ENCODE measurements at regions not wholly inside any gene's neighbourhood (a gene's known extent, or its start where the extent isn't known, plus 50 kb on each side); places are given as distances from the start of the nearest gene placed in this dataset.

DNA sequence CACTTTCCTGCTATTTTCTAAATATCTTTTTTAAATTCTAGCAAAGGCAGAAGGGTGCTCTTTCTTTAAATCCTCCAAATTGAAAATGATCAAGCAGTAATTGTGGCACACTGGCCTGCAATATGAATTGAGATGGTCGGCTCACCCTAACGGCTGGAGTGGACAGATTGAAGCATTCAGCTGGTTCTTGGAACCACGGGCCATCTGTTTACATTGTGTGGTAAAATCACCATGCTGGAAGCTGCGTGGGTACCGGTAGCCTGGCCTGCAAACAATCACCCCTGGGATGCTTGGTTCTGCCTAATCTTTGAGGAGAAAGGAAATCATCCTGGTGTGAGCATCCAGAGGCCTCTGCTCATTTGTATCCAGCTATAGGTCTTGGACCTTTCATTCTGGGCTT is 289.3 kb downstream of the ZNF608 start:
- DNase-seq = no peak

DNA sequence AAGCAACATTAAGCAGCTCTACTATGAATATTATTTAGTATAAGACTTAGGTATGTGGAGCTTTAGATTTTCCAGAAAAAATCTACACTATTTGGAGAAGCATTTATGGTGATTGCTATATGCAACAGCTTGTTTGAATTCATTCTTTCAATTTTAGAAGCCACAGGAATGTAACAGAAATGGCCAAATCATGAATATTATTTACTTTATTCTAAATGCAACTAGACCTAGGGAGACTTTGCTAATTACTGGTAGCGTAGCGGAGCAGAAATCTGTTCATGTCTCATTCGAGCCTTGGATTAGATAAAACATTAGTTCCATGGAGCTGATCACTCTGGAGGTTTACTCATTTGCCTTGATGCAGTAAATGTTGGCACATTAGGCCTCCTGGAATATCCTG is 290.2 kb downstream of the ZNF608 start:
- no peak for DNase-seq

DNA sequence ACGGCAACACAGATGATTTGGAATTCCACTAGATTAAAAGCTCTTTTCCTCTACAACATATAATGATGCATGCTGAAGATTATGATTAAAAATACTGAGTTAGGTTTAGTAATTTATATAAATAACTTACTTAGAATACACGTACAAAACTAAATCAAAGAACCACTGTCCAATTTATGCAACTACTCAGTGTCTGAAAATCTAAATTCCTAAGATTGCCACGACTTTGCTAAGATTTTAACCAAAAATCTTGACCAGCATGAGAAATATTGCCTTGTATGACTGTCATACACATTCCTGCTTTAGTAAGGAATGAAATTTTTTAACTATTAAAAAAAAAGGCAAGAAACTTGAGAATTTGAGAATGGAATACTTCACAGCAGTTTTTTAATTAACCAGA is 292.4 kb downstream of the ZNF608 start:
- no peak for DNase-seq

DNA sequence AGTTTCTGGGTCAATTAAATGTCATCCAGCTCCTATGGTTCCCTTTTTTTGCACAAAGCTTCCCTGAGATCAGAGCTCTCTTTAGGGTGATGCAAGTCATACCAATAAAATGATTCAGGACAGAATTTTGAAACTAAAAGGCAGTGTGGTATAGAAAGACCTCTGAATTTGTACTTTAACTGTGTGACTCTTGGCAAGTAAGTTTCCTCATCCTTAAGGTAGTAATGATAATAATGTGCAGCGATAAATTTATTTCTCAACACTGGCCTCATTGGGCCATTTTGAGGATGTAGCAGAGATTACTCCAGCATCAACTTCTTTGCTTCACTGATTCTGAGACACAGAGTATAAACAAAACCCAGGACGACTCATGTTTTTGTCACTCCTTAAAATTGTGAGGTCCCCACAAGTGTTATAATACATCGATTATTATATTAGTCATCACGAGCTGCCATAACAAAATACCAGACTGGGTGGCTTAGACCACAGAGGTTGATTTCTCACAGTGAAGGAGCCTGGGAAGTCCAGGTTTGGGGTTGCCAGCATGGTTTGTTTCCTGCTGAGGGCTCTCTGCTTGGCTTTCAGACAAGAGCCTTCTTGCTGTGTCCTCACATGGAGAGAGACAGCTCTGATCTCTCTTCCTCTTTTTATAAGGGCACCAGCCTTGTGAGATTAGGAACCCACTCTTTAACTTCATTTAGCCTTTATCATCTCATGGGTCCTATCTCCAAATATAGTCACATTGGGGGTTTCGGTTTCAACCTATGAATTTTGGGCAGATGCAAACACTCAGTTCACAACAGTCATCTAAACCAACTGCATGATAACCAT is 293.0 kb downstream of the ZNF608 start:
- DNase-seq = no peak

DNA sequence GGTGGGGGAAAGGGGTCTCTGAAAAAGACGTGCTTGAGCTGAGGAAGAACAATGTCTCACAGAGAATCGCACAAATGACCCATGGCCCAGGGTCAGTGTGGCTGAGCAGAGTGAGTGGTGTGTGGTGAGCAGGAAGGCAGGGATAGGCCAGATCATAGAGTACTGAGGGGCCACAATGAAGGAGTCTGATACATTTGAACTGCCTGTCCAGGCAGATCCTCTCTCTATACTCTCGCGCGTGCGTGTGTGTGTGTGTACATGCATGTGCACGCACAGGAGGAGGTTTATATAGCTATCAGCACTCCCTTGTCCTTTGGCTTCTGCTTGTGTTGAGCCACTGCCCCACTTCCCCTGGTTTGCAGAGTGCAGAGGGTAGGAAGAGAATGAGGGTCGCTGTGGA is 294.0 kb downstream of the ZNF608 start:
- DNase-seq = no peak

DNA sequence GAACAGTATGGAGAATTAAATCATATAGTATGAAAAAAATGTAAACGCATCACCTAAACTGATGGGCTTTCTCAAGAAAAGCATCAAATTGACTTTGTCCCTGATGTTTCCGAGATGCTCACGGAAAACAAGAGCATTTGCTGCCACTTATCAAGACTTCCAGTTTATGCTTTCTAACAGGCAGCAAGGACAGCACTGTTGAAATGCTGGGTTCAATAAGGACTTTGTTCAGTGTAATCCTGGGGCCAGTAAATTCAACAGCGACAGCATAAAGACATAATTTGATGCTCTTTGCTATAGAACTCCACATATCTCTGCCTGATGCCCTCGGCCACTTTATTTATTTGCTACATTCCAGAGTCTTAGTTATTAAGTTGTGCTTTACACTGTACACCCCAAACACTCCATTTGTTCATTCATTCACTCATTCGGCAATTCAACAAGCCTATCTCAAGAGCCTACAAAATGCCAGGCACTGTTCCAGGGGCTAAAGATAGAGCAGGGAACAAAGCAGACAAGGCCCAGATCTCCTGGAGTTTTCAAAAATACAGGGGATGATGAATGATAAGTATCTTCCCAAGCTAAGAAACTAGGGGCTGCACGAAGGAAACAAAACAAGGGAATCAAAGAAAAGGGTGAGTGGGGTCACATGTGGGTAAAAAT is 294.6 kb downstream of the ZNF608 start:
- DNase-seq = no peak

DNA sequence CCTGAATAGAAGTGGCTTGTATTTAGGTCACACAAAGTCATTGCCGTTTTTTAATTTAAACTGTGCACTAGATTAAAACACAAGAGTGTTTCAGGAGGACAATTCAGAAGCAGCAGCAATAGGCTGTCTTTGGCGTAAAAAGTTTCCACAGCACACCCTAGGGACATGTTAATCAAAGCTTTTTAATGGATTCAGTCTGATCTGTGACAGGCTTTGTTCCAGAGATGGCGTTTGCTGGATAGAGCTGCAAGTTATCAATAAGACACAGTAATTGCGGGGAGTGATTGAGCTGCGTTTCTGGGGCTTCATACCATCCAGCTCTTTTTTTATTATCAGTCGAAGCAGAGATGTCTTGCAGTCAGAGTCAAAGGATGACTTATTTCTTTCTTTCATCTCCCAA is 300.3 kb downstream of the ZNF608 start:
- DNase-seq = no peak

DNA sequence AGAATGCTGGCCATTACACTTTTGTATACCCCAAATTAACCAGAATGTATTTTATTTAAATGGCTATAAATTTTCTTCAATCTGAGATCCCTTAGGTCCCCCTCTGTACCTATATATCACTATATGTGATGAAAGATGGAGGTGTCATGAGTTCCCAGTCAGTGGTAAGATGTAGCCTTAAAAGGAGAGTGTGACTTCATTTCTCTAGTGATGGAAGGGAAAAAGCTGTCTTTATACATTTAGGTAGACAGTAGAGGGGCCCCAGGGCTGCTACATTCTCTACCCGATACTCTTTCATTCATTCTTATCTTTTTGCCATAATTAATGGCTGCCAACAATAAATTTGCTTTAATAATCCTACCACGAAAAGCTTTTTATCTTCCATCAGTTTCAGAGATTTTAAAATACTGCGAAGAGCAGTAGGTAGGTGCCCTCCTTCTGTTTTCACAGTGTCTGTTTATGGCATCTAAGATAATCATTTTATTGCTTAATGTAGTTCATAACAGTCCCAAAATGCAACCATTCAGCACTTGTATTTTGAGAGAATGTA is 301.3 kb downstream of the ZNF608 start:
- no peak for DNase-seq

DNA sequence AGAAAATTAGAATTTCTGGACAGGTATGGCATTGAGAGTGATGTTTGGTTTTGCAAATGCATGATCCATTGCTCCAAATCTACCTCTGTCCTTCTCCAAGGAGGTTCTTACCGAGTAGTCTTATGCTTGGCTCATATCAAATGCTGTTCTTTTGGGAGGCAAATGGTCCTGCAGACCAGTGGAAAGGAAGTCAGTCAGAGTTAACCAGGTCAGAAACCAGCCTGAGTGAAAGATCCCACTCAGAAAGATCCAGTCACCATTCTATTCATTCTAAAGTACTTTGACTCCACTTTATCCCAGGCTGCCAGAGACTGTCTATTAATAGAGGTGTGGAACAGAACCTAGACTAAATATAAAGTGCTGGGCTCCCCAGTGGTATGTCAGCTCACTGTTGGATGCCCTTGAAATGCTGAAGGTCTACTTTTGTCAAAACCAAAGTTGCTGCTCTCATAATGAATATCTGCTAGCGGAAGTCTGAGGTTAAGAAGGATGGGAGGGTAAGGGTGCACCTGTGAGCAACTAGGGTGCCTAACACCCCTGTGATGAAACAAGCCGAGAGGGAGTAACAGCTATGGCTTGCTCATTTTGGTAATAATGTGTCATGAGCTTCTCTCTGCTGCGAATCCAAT is 302.2 kb downstream of the ZNF608 start:
- DNase-seq = no peak

DNA sequence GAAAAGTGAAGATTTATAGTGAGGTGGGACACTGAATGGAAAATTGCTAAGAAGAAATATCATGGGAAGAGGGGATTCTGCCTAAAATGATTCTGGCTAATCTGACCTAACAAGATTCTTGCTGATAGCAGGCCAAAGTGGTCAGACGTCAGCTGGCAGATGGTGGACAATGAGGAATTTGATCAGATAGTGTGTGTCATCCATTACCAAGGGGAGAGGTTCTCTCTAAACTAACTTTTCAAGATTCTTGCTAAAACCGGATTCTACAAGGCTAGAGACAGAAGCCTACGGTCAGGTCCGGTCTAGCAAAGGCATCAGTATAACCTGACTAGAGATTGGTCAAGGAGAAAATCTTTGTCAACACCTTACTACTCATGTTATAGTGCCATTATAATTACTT is 306.0 kb downstream of the ZNF608 start:
- no peak for DNase-seq

DNA sequence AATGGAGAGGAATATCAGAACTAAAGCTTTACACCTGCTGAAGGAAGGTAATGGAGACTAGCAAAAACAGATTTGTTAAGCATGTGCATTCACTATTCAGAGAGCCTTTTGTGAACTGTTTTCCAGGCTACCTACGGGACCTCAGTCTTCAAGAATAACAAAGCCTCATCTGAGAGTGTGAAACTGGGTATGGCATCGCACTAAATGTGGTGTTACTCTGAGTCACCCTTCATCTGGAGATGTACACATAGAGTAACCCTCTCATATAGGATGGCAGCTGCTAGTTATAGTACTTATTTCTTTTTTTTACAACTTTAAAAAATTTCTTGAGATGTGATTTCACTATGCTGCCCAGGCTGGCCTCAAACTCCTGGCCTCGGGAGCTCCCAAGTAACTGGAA is 306.8 kb downstream of the ZNF608 start:
- no peak for DNase-seq

DNA sequence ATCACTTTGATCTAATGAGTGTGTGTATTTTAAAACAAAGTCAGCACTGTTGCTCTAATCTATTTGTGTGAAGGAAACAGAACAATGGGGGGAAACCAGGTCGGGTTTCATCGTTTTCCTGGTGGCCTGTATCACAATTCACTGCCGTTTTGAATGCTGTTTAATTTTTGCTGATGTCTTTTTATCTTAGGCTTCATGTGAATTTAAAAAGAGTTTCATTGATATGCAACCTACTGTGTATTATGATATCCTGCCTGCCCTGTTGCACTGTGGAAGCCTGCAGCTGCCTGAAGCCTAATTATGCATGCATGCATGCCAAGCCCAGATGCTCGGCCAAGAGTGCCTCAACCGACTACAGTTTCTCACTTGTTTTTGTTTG is 307.5 kb downstream of the ZNF608 start:
- no peak for DNase-seq

DNA sequence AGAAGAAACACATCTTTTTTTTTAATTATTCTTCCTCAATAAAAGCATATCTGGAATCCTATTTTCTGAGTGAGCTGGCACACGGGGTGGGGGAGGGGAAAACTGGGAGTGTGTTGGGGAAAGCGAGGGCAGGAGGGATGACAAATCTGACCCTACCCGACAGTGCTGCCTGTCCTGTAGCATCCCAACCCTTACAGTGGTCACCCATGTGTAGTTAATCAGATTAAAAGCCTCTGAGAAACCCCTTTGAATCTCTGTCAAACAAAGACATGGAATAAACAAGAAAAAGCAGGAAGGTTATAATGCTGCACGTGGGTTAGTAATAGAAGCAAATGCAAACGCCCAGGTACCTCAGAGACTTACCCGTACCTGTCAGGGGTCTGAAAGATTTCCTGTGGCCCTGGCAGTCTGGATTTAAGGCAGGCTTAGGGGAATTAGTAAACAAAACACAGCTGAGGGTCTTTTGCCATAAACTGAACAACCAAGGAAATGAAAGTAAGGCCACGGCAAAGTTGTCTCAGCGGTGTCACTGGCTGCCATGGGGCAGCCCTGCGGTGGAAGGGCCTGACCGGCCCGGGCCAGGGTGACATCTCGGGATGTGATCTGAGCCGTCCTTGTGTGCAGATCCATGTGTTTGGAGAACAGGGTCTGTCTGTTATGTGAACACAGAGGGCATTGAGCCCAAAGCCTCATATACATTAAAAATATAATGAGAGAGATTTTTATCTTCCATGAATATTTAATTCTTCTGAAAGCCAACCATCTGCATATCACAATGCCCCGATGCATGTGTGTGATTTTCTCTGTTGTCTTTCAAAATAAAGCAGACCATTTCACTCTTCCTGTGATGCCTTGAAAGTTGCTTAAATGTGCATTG is 308.2 kb downstream of the ZNF608 start:
- DNase-seq = no peak

DNA sequence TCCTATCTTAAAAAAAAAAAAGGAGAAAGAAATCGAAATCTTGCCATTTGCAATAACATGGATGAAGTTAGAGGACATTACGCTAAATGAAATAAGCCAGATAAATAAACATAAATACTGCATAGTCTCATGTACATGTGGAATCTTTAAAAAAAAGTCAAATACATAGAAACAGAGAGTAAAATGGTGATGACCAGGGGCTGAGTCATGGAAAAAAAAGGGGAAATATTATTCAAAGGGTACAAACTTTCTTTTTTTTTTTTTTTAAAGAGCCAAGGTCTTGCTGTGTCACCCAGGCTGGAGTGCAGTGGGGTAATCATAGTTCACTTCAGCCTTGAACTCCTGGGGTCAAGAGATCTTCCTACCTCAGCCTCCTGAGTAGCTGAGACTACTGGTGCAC is 310.1 kb downstream of the ZNF608 start:
- DNase-seq = no peak

DNA sequence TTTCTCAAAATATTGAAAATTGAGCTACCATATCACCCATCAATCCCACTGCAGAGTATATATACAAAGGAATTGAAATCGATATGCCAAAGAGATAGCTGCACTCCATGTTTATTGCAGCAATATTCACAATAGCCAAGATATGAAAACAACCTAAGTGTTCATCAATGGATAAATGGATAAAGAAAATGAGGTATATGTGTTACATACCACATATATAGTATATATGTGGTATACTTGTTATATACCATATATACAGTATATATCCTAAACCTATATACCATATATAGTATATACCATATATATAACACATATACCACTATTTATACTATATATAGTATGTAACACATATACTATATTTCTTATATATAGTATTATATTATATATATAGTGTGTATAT is 313.3 kb downstream of the ZNF608 start:
- DNase-seq = no peak

DNA sequence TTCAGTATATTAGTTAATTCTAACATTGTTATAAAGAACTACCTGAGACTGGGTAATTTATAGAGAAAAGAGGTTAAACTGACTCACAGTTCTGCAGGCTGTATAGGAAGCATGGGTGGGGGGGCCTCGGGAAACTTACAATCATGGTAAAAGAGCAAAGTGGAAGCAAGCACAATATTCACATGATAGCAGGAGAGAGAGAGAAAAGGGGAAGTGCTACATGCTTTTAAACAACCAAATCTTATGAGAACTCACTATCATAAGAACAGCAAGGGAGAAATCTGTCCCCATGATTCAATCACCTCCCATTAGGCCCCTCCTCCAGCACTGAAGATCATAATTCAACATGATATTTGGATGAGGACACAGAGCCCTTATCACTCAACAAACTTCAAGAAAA is 324.9 kb downstream of the ZNF608 start:
- DNase-seq = no peak

DNA sequence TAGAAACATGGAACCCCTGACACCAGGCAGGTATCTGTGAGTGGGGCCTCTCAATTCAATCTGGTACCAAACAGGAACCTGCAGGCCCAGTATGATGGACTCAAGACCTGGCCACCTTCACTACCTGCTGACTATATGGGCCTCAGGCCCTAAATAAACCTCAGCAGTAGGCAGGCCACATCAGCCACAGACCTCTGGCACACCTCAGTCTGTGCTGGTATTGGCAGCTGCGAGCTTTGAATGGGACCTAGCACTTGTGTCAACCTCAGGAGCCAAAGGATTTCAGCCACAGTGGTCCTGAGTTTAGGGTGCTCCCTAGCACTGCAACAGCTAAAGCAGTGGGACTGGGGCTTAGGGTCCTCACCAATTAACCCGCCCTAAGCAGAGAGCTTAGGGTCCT is 325.5 kb downstream of the ZNF608 start:
- DNase-seq = no peak

DNA sequence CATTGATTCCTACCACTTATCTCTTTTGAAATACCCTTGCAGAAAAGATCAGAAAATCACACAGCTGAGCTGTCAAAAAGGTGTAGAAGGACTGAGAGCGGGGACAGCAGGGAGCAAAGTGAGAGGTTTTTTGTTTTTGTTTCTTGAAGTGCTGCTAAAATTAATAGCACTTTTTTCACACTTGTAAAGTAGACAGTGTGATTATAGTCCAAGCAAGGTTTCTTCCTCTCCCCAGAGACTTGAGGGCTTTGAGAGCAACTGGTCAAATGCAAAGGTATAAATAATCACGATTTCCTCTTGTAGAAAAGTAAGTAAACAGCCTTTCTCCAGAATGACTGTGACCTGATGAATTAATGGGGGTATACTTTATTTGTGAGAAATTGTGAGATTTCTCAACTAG is 326.9 kb downstream of the ZNF608 start:
- DNase-seq = no peak

DNA sequence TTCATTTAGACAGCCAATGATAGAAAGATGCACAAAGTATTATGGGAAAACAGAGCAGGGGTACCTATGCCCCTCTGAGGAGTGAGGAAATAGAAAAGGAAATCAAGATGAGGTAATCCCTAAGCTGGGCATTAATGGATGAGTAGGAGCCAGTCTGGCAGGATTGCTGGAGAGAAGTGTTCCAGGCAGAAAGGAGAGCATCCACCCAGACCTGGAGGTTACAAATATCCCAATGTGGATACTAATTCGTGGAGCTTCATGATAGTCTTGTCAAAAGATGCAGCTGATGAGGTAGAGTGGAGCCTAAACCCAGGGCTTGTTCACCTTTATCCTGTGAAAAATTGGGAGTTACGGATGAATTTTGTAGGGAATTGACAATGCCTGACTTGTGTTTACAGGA is 328.0 kb downstream of the ZNF608 start:
- no peak for DNase-seq

DNA sequence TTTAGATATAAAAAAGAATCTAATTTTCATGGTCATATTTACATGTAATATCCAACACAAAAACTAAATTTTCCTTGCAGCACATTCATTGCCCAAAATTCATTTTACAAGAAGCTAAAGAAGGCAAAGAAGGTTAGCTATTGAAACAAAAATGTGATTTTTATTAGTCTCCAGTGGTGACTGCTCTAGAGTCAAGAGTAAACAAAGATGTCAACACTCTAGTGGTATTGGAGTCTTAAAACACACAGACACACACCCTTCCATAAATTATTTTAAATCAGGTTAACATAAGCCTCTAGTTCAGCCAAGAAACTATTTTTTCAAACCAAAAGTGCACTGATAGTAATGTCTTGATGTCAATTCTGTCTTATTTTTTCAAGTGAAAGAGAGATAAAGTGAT is 329.2 kb downstream of the ZNF608 start:
- DNase-seq = no peak

DNA sequence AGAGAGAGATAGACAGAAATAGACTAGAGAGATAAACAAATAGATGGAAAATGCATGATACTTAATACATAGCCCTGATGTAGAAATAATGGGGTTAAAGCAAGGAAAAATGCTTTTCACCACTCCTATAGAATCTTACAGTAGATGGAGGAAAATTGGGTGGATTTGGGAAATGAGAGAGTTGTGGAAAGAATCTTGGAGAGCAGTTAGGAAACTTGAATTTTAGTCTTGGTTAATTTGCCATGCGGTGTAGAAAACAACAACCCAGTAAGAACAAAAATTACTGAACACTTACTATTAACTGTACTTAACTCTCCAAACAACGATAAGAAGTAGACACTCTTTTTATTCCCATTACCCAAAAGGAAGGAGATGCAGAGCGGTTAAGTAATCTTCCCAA is 329.8 kb downstream of the ZNF608 start:
- no peak for DNase-seq

DNA sequence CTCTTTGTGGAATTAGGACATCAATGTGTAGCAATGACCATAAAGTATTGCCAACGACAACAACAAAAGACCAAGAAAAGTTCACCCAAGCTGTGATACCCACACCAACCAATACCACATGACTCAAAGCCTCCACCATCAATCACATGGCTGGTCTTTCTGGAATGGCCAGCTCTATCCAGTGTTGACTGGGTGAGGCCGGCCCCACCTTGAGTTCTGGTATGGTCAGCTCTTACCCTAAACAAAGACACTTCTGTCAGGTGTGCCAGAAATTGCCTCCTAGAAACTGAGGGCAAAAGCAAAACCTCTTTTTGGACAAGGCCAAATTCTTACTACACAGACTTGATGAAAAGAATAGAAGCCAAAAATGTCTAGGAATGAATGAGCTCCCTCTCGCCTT is 331.5 kb downstream of the ZNF608 start:
- no peak for DNase-seq
